ENCODE measurements at regions not wholly inside any gene's neighbourhood (a gene's known extent, or its start where the extent isn't known, plus 50 kb on each side); places are given as distances from the start of the nearest gene placed in this dataset.

- no peak for DNase-seq (ENCODE audit: low read depth in 2 of 2)
Measured at GRCh38 chr10:47104786-47105385, 193.7 kb downstream of the PTPN20 start.

GRCh38 chr10:47107007-47107747 is 192.8 kb upstream of the GDF10 start:
- no peak for DNase-seq (ENCODE audit: low read depth in 2 of 2)

DNA sequence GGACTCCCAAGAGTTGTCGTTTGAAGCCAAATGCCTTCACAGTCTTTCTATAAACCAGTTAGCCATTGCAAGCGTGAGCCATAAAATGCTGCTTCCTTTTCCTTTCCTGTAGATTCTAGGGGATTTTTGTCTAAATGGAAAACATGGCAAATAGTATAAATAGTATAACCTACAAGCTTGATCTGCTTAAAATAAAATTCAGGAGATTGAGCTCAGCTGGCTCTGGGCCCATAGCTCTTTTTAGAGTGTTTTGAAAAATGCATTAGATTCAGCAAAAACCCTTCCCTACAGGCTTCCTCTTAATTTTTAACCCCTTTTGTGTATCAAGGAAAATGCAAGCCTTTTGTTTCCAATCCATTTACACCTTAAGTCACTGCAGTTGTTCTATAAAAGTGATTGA is 190.1 kb upstream of the GDF10 start:
- DNase-seq (ENCODE audit: low read depth in 2 of 2): no peak

DNA sequence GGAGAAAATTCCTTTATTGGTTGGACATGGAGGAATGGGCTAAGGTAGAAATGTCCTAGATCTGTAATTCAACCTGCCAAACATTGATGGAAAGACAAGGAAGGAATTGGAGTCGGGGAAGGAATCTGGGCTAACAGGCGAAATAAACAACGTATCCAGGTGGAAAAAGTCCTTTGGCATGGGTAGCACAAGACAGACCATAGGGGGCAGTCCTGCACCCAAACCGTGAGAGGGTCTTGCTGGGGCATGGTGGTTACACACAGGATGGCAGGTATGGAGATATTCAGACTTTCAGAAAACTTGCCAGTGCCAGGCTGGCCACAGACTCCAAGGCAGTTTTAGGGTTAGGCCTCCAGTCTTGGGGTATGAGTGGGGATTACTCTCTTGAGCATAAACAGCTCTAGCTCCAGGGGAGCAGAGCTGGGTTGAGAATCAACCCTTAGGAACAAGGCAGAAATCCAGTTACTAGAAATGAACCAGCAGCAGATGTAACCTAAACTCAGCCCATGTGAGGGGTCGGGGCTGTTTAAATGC is 188.6 kb upstream of the GDF10 start:
- DNase-seq (ENCODE audit: low read depth in 2 of 2): no peak

DNA sequence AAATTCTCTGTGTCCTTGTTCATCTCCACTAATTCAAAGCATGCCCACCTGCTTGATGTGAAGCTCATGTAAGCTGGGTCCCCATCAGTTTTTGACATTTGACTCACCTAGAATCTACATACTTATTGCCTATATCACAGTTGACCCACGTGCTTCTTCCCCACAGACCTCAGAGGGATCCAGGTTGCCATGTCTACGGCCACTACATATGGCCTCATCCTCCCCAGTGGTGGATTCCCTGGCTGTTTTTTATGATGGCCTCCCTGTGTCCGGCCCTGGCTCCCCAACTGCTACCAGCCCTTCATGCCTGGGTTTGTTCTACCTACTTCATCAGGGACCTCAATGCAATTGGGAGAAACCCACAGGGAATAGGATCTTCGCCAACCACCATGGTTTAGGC is 187.4 kb upstream of the GDF10 start:
- no peak for DNase-seq (ENCODE audit: low read depth in 2 of 2)

DNA sequence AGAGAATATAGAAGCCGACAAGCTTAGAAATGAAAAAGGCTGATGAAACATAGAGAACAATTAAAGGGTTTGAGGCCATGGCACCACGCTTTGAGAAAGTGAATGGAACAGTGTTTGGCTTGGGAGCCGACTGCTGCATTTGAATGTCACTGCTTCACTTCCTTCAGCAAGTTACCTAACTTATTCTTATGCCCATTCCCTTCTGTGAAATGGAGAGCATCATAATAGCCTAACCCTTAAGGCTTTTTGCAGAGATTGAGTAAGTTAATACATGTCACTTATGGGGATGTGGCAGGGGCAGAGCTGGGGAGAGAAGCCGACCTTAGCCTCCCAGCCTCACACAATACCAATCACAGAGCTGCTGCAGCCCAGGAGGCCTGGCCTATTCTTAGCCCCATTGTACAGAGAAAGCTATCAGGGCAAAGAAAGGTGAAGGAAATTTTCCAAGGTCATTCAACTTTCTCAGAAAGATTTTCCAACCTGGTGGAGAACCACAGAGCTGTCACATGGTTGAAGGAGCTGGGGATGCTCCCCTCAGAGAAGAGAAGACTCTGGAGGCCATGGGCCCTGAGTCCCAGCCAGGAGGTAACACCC is 186.0 kb upstream of the GDF10 start:
- no peak for DNase-seq (ENCODE audit: low read depth in 2 of 2)

DNA sequence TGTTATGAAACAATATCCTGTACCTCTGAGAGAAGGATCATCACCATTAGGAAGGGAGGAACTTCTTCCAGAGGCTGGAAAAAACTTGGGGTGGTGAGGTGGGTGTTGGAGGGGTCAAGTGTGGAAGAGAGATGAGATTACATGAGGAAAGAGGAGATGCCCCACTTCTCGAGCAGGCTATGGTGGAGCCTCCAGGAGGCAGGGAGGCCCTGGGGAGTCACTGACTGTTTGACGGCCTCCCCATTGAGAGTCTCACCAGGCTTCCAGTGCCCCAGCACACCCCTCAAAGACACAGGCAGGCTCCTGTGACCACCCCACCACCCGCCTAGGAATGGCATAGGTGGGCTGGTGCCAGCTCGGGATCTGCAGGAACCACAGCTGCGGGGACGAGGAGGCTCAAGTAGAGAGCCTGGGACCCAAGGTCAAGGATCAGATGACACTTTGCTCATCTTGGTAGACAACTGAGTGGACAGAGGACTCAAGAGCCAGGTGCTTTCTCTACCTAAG is 185.3 kb upstream of the GDF10 start:
- DNase-seq (ENCODE audit: low read depth in 2 of 2): no peak

GRCh38 chr10:47115322-47115721 is 184.7 kb upstream of the GDF10 start:
- no peak for DNase-seq (ENCODE audit: low read depth in 2 of 2)

DNA sequence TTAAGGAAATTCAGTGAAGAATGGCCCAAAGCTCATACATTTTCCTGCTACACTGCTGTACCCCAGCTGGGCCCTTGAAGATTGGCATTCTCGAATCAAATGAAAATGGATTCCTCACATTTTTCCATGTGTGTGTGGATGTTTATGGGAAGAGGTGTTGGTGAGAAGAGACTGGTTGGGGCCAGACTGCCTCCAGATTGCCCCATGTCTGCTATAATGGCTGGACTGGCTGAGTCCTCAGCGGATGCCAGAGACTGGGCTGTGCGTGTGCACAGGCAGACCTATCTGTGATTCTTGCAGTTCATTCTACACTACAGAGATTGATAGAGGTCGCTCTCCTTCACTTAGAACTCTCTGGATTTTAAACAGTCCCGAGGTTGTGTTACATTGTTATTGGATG is 183.6 kb upstream of the GDF10 start:
- no peak for DNase-seq (ENCODE audit: low read depth in 2 of 2)

GRCh38 chr10:47118326-47118725 is 181.7 kb upstream of the GDF10 start:
- DNase-seq (ENCODE audit: low read depth in 2 of 2): no peak

DNA sequence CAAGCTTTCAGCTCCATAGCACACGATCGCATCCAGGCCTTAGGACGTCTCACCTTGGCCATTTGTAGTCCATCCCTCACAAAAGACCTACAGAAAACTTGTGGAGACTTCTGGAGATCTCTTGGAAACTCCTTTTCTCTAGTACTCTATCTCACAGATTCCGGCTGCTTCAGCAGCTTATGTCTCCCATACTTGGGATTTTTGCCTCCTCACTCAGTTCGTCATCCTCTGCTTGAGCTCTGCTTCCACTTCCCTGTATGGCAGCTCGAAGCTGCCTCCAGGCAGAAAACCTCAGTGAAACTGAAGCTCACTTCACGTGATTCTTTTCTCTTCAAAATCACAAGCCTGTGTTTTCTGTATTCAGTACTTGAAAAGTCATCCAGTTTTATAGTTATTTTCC is 178.7 kb upstream of the GDF10 start:
- no peak for DNase-seq (ENCODE audit: low read depth in 2 of 2)

DNA sequence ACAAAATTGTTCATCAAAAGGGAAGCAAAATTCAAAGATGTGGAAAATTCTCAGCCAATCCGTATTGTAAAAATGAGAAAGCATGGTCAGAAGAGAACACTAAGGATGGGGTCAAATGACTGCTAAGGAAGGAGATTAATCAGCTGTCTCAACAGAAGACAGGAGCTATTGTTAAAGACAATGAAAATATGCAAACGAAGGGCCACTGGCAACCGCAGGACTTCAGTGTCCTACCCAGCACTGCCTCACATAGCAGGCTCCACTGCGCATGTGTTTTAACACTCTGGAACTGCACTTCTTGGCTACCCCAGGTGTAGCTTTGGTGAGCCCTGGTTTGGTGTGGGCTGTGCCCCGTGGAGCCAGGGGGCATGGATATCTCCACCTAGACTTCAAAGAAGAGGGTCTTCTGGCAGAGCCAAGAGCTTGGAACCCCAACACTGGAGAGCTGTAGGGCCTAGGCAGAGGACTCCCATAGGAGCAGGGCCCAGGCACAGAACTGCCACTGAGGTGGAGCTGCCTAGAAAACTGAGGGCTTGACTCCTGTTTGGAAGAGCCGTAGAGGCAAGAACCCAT is 176.2 kb upstream of the GDF10 start:
- DNase-seq (ENCODE audit: low read depth in 2 of 2): no peak

GRCh38 chr10:47127188-47127785 is 172.7 kb upstream of the GDF10 start:
- DNase-seq (ENCODE audit: low read depth in 2 of 2): no peak

DNA sequence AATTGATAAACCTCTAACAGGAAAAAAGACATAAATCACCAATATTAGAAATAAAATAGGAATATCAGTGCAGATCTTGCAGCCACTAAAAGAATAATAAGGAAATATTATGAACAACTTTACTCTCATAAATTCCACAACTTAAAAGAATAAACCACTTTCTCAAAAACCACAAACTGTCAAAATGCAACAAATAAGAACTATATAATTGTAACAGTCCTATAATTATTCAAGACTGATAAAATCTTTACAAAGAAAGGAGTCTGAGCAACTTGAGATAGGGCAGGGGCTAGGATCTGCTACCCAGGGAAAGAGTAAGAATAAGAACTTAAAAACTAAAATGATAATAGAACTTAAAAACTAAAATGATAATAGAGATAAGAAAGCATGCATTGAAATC is 169.5 kb upstream of the GDF10 start:
- DNase-seq (ENCODE audit: low read depth in 2 of 2): no peak

DNA sequence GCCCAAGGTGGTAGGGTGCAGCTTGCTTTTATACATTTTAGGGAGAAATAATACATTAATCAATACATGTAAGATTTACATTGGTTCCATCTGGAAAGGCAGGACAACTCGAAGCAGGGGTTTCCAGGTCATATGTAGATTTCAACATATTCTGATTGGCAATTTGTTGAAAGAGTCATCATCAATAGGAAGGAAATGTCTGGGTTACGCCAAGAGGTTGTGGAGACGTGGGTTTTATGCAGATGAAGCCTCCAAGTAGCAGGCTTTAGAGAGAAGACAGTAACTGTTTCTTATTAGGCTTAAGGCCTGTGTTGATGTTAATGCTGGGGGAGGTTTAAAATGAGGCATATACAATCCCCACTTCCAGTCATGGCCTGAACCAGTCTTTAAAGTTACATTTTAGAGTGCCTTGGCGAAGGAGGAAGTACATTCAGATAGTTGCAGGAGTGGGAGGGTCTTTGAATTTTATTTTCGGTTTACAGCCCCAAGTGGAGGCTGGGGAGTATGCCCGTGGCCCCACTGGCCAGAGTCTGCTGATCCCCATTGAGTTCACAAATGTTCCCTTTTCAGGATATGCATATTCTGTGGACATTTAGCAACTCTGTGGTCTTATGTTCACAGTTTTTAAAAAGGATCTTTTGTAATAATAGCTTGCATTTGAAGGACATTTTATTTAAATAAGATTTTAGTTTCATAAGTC is 166.0 kb upstream of the GDF10 start:
- no peak for DNase-seq (ENCODE audit: low read depth in 2 of 2)

DNA sequence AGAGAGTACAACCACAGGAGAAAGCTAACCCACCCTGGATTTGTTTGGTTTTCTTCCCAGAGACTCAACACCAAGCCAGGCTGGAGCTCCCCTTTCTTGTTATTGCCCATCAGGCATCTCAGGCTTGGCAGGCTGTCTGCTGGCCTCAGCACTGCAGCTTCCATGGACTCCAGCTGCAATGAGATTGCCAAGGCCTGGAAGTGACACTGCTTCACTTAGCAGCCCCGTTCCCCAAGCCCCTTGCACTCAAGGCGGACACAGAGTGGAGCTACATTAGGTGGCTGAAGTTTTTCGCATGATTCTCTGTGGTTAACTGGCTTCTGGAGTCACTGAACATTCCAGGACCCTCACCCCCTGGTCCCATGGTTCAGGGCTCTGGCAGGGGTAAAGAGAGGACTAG is 163.1 kb upstream of the GDF10 start:
- peak in 1 of 2 experiments; percentile 6 for DNase-seq (ENCODE audit: low read depth in 2 of 2)

DNA sequence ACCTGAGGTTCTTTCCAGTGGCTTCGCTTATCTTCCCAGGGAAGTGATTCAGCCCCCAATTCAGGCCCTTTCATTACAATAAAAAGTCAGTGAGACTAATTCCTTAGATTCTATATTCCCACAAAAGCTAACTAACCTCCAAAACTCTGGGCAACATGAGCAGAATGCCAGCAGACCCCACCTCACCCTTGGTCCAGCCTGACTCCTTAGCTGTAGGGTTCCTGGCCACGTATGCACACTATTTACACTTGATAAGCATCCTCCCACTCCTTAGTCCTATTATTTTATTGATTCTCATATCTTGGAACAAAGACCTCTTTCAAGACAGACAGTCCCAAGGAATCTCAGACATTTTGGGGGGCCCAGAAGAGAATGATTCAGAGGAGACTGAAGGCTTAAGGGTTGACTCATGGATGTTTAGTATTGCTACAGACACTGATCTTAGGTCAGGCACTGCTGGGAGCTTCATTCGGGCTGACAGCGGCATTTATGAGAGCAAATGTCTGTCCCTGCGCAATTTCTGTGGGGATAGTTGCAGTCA is 162.6 kb upstream of the GDF10 start:
- DNase-seq (ENCODE audit: low read depth in 2 of 2): peak; percentile 81 to 83

GRCh38 chr10:47139121-47139520 is 160.9 kb upstream of the GDF10 start:
- no peak for DNase-seq (ENCODE audit: low read depth in 2 of 2)

DNA sequence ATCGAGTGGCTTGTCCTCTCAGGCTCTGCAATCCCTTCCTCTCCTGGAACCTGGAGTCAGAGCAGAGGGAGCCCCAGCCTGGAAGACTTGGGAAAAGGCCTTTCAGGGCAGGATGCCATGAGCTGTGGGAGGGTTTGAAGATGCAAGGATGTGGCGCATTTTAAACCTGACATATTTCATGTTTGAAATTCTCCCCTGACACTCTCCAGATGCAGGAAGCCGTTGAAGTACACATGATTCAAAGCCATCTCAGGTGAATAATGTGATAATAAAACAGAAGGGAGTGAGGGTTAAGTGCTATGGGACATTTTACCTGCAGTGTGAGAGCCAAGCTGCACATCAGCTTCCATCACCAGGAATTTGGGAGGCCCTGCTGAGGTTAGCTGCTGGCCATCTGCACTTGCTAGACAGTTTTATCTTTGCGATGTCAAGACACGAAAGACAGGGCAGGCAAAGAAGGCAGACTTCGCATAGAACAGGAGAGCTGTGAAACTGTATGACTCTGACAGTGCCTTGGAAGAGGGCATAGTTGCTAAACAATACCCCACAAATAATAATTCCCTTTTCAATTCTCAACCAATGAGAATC is 159.1 kb upstream of the GDF10 start:
- no peak for DNase-seq (ENCODE audit: low read depth in 2 of 2)

DNA sequence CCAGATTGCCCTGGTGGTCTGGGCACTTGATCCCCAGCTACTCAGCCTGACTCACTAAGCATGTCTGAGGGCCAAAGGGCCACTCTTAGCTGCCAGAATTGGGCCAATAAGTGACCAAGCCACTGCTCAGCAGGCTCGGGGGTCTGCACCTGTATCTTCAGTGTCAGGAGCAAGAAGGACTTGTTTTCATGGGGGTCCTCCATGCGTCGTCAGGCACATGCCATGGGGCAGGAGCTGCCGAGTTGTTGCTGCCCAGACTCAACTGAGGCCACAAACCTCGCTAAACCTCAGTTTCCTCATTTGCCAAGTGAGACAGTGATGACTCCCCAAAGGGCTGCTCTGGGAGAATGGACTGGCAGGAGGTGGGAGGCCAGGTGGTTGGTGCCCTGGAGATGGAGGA is 158.6 kb upstream of the GDF10 start:
- DNase-seq (ENCODE audit: low read depth in 2 of 2): no peak

DNA sequence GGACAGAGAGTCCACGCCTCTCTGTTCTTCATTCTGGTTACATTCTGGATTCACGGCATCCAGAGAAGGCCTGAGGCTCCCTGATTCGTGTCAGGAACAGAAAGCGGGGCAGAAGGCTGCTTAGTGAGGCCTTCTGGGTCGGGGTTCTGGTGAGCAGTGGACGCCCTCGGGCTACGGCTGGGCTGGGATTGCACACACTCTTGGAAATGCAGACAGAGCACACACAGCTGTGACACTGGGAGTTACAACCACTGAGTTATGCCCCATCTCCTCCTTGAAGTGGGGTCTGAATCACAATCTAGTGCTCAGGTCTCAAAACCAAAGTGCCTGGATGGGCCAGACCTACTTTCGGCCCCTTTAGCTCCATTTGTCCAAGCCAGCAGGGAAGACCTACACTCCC is 156.9 kb upstream of the GDF10 start:
- no peak for DNase-seq (ENCODE audit: low read depth in 2 of 2)

Data from fibroblast of skin of left quadriceps (primary cell).